ENCODE measurements at regions not wholly inside any gene's neighbourhood (a gene's known extent, or its start where the extent isn't known, plus 50 kb on each side); places are given as distances from the start of the nearest gene placed in this dataset.

GRCh38 chr13:29676941-29677452, 81.5 kb upstream of the SLC7A1 start:
- DNase-seq: no peak
- intact Hi-C loops (cut with DNase I): no loop called here

- DNase-seq: no peak
Measured at GRCh38 chr13:29676535-29676934, 81.0 kb upstream of the SLC7A1 start.

DNA sequence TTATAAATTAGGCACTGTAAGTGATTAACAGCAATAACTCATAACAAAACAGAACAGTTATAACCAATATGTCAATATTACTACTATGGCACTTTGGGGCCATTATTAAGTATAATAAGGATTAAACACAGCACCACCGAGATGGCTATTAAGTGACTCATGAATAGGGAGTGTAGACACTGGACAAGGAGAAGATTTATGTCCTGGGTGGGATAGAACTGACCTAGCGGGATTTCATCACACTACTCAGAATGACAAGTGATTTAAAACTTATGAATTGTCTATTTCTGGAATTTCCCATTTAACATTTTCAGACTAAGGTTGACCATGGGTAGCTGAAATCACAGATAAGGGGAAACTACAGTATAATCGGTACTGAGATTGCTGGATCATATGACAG, 79.0 kb upstream of the SLC7A1 start:
- intact Hi-C loops (cut with DNase I): no loop called here

More at GRCh38 chr13:29676535-29676934, 81.0 kb upstream of the SLC7A1 start:
- intact Hi-C loops (cut with DNase I): no loop called here

DNA sequence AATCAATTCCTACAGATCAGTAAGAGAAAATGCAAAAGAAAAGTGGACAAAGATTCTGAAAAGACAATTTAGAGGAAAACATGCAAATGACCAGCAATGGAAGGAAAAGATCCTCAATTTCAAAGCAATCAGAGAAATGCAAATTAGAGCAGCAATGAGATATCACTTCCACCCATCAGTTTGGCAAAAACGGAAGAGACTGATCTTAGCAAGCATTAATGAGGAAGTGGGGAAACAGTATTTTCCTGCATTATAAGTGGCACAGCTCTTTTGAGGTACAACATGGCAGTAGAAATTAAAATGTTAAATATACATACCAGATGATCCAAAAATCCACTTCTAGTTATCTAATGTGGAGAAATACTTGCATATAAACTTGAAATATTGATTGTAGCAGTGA, 69.1 kb upstream of the SLC7A1 start:
- no peak for DNase-seq
- intact Hi-C loops (cut with DNase I): no loop called here

More for the DNA sequence above, 79.0 kb upstream of the SLC7A1 start:
- no peak for DNase-seq

- DNase-seq: no peak
- intact Hi-C loops (cut with DNase I): no loop called here
Measured at GRCh38 chr13:29654843-29655547, 59.5 kb upstream of the SLC7A1 start.

DNA sequence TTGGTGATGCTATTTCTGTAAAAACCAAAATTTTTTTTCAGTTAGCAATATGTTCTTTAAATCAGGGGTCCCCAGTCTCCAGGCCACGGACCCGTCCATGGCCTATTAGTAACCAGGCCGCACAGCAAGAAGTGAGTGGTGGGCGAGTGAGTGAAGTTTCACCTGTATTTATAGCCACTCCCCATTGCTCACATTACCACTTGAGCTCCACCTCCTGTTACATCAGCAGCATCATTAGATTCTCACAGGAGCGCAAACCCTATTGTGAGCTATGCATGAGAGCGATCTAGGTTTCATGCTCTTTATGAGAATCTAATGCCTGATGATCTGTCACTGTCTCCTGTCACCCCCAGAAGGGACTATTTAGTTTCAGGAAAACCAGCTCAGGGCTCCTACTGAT, 58.9 kb upstream of the SLC7A1 start:
- DNase-seq: no peak
- intact Hi-C loops (cut with DNase I): no loop called here

- intact Hi-C loops (cut with DNase I): no loop called here
Measured at GRCh38 chr13:29648760-29649159, 53.3 kb upstream of the SLC7A1 start.

More at GRCh38 chr13:29648760-29649159, 53.3 kb upstream of the SLC7A1 start:
- DNase-seq: no peak
